Lower leg skin (tissue), 3 donors: ENCODE measurements at regions not wholly inside any gene's neighbourhood (a gene's known extent, or its start where the extent isn't known, plus 50 kb on each side); places are given as distances from the start of the nearest gene placed in this dataset.

Experiments
- POLR2A ChIP-seq, 2 donors: fragments of 450-650 bp; IDR thresholded peaks; one replicate each; pipeline ENCODE4 v1.6.1; 2016 to 2017; ENCODE audit warnings: antibody characterized with exemption in 2 of 2, mild to moderate bottlenecking in 1 of 2, moderate library complexity in 1 of 2
- TF ChIP-seq, protein P1 (sequence below), 3 donors: fragments of 450-650 bp; IDR thresholded peaks; one replicate each; pipeline ENCODE4 v1.5.1; 2016; ENCODE audit warnings: antibody characterized with exemption in 3 of 3, mild to moderate bottlenecking in 3 of 3, moderate library complexity in 2 of 3

DNA sequence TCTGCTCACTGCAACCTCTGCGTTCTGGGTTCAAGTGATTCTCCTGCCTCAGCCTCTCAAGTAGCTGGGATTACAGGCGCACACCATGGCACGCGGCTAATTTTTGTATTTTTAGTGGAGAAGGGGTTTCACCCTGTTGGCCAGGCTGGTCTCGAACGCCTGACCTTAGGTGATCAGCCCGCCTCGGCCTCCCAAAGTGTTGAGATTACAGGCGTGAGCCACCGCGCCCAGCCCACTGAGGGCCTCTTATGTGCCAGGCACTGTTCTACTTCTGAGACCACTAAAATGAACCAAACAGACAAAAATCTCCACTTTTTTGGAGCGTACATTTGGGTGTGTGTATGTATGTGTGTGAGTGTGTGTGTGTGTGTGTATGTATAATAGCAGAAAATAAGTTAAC, 117.2 kb upstream of the H2AZ1 start:
- no peak for TF ChIP-seq POLR2A (IDR thresholded peaks at IDR 0.05)
- TF ChIP-seq, protein P1, sequence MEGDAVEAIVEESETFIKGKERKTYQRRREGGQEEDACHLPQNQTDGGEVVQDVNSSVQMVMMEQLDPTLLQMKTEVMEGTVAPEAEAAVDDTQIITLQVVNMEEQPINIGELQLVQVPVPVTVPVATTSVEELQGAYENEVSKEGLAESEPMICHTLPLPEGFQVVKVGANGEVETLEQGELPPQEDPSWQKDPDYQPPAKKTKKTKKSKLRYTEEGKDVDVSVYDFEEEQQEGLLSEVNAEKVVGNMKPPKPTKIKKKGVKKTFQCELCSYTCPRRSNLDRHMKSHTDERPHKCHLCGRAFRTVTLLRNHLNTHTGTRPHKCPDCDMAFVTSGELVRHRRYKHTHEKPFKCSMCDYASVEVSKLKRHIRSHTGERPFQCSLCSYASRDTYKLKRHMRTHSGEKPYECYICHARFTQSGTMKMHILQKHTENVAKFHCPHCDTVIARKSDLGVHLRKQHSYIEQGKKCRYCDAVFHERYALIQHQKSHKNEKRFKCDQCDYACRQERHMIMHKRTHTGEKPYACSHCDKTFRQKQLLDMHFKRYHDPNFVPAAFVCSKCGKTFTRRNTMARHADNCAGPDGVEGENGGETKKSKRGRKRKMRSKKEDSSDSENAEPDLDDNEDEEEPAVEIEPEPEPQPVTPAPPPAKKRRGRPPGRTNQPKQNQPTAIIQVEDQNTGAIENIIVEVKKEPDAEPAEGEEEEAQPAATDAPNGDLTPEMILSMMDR (IDR thresholded peaks at IDR 0.05), result no peak
